ENCODE measurements at regions not wholly inside any gene's neighbourhood (a gene's known extent, or its start where the extent isn't known, plus 50 kb on each side); places are given as distances from the start of the nearest gene placed in this dataset.
A peak's percentile ranks its signal among the peaks of the same experiment; 100 is the strongest.
"Not testable (repeated sequence)": the region's sequence is repeated elsewhere in the genome, so short reads cannot be mapped to it uniquely, and the experiment has no call there.

DNA sequence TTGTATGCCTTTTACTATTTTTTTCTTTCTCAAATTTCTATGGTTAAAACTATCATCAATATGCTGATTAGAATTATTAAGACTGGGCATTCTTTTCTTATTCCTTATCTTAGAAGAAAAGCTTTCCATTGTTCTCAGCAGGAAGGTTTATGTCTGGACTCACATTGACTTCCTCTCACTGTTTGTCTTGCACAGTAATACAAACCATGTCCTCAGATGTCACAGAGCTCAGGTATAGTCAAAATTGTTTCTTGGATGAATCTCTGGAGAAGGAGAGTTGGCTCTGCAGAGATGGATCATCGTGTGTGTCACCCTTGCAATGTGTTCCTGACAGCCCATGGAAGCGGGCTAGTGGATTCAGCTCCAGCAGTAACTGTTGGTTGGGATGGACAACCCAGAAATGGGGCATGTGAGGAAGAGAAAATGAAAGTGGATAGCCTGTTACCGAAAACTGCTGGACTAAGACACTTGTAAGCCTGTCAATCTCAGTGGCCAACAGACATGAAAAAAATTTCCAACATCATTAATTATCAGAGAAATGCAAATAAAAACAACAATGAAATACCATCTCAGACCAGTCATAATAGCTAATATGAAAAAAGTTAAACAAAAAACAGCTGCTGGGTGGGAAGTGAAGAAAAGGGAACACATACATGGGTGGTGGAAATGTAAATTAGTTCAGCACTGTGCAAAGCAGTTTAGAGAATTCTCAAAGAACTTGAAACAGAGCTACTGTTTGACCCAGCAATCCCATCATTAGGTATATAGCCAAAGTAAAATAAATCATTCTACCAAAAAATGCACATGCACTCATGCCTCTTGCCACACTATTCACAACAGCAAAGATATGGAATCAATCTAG lies 967.8 kb downstream of the TMEM121 start:
- peaks cover 14% of the 10 kb centered on the region for H3K4me1 Mint-ChIP-seq
- no peak overlapping the region for H3K27ac Mint-ChIP-seq
- no peaks in the 10 kb centered on the region for H3K27me3 Mint-ChIP-seq
- no peaks in the 10 kb centered on the region for H3K9me3 Mint-ChIP-seq
- peak overlapping the region; percentile 76 for H3K4me3 Mint-ChIP-seq
- H3K36me3 Mint-ChIP-seq, result no peaks in the 10 kb centered on the region

DNA sequence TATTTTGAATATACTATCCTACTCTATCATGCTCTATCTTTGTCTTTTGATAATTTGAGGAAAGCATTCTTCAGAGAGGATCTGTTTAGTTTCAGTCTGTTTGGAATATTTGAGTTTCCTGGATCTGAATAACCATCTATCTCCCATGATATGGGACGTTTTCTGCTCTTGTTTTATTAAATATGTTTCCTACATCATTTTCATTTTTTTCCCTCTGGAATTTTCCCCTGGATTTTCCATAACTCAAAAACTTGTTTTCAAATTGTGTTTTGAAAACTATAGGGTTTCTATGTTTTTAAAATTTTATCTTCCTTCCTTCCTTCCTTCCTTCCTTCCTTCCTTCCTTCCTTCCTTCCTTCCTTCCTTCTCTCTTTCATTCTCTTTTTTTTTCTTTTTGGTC lies 974.2 kb downstream of the TMEM121 start:
- Mint-ChIP-seq H3K4me1 (peaks cover 27% of the 10 kb centered on the region), H3K27me3 (no peaks in the 10 kb centered on the region), H3K9me3 (no peaks in the 10 kb centered on the region), H3K36me3 (no peaks in the 10 kb centered on the region), H3K27ac (no peak overlapping the region), H3K4me3 (no peak overlapping the region)

DNA sequence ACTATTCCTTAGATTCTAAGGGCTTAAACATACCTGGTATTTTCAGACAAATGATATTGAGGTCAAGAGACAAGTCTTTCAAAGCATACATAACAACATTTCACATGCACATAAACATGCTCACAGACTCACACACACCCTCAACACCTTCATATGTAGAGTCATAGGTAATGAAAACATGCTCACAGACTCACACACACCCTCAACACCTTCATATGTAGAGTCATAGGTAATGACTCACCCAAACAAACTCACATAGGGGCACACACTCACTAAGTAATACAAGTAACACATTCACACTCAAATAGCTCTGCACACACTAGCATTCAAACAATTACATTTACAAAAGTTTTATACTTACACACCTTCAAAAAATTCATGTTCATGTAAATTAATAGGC lies 975.5 kb downstream of the TMEM121 start:
- no peaks in the 10 kb centered on the region for H3K36me3 Mint-ChIP-seq
- peaks cover 39% of the 10 kb centered on the region for H3K4me1 Mint-ChIP-seq
- H3K9me3 Mint-ChIP-seq, result no peaks in the 10 kb centered on the region
- H3K27me3 Mint-ChIP-seq, result no peaks in the 10 kb centered on the region
- no peak overlapping the region for H3K27ac Mint-ChIP-seq
- H3K4me3 Mint-ChIP-seq, result no peak overlapping the region

DNA sequence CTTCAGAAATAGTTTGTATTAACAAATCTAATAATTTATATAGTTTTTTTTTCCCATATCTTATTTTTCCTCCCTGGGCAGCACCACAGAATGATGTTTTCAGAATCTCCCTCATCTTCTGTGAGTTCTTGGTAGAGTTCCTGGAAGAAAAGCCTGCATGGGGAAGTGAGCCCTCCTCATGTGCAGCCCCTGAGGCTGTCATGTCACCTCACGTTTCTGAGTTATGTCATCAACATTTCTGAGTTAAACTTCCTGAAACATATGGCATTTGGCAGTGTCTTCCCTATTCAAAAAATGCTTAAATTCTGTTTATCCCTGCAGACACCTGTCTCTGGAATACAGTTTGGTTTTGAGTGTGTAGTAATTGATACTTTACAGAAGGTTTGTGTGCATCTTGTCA lies 979.0 kb downstream of the TMEM121 start:
- peak overlapping the region; percentile 25 for H3K27ac Mint-ChIP-seq
- H3K36me3 Mint-ChIP-seq, result no peaks in the 10 kb centered on the region
- H3K9me3 Mint-ChIP-seq, result no peaks in the 10 kb centered on the region
- peaks cover 74% of the 10 kb centered on the region for H3K4me1 Mint-ChIP-seq
- no peak overlapping the region for H3K4me3 Mint-ChIP-seq
- no peaks in the 10 kb centered on the region for H3K27me3 Mint-ChIP-seq

DNA sequence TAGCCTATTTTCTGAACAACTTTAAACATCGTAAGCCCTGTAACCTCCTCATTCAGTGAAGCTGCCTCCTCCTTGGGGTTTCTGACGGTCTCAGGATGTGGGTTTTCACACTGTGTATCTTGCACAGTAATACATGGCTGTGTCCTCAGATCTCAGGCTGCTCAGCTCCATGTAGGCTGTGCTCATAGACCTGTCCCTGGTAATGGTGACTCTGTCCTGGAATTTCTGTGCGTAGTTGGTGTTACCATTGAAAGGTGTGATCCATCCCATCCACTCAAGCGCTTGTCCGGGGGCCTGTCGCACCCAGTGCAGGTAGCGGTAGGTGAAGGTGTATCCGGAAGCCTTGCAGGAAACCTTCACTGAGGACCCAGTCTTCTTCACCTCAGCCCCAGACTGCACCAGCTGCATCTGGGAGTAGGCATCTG lies 980.5 kb downstream of the TMEM121 start:
- H3K9me3 Mint-ChIP-seq, result no peaks in the 10 kb centered on the region
- H3K36me3 Mint-ChIP-seq, result no peaks in the 10 kb centered on the region
- peak overlapping the region; percentile 44 for H3K27ac Mint-ChIP-seq
- H3K4me1 Mint-ChIP-seq, result peaks cover 82% of the 10 kb centered on the region
- peak overlapping the region; percentile 68 for H3K4me3 Mint-ChIP-seq
- H3K27me3 Mint-ChIP-seq, result no peaks in the 10 kb centered on the region

DNA sequence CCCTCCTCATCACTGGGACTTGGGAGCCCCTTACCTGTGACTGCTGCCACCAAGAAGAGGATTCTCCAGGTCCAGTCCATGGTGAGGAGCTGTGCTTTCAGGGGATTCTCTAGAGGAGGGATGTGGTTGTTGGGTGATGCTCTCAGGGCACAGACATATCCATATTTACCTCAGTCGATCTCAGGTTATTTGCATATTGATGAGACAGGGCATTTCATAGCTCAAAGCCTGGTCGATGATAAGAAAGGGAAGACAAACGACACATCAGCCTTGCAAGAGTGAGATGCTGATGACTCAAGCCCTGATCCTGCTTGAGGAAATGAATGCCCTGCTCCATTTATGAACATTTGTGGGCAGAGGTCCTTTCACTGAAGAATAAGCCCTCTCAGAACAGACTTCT lies 981.0 kb downstream of the TMEM121 start:
- Mint-ChIP-seq H3K27me3 (no peaks in the 10 kb centered on the region), H3K4me1 (peaks cover 82% of the 10 kb centered on the region), H3K9me3 (no peaks in the 10 kb centered on the region), H3K4me3 (peak overlapping the region; percentile 68), H3K36me3 (no peaks in the 10 kb centered on the region), H3K27ac (peak overlapping the region; percentile 44)

DNA sequence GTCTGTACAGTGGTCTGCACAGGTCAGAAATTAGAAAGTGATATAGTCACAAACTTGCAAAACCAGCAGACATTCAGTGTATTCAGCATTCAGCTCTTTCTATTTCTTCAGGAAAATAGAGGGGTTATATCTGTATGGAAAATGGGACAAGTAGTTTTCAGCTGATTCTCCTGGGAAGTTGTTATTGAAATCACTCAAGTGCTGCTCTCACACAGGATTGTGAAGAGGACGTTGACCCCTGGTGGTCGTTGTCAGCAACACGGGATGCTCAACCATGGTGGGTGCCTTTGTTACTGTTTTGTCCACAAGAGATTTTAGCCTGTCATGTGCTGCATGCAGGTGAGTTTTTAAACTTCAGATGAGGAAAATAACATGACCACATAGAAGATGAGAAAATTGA lies 981.8 kb downstream of the TMEM121 start:
- H3K4me1 Mint-ChIP-seq, result peaks cover 89% of the 10 kb centered on the region
- H3K27me3 Mint-ChIP-seq, result no peaks in the 10 kb centered on the region
- H3K27ac Mint-ChIP-seq, result peak overlapping the region; percentile 96
- no peaks in the 10 kb centered on the region for H3K9me3 Mint-ChIP-seq
- peak overlapping the region; percentile 68 for H3K4me3 Mint-ChIP-seq
- no peaks in the 10 kb centered on the region for H3K36me3 Mint-ChIP-seq

DNA sequence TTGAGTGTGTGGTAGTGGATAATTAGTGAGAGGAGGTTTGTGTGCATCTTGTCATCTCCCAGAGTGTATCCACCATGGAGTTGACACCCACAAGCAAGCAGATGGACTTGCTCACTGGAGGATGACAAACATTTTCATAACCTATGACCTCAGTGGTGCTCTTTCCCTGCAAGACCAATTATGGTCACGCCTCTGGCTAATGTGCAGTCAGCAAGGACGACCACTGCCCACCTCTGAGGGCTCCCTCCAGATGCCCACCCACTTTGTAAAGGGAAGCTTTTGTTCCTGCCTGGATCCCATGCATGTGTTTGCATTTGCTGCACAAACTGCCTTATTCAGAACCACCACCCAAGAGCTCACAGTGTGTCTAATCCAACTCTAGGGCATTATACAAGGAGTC lies 982.8 kb downstream of the TMEM121 start:
- Mint-ChIP-seq H3K4me1 (peaks cover 95% of the 10 kb centered on the region), H3K27ac (peak overlapping the region; percentile 60), H3K4me3 (peak overlapping the region; percentile 28), H3K36me3 (no peaks in the 10 kb centered on the region), H3K27me3 (no peaks in the 10 kb centered on the region), H3K9me3 (no peaks in the 10 kb centered on the region)

DNA sequence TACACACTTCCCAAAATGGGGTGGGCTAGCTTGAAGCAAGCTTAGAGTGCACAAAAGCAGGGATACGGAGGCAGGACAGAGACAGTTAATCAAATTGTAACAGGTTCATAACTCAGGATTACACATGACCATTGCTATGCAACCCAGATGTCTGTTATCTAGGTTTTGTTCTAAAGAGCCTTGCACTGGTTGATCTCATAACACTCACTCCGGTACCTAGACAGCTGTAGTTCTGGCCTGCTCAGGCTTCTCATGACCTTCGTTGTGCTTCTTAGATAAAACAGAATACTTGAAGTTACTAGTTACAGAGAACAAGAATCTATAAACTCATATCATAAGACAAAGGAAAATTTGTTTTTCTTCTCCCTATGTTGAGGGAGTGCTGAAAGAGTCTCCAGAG lies 983.4 kb downstream of the TMEM121 start:
- Mint-ChIP-seq H3K27me3 (no peaks in the 10 kb centered on the region), H3K4me1 (peaks cover 93% of the 10 kb centered on the region), H3K9me3 (no peaks in the 10 kb centered on the region), H3K4me3 (no peak overlapping the region), H3K36me3 (no peaks in the 10 kb centered on the region), H3K27ac (peak overlapping the region; percentile 60)

DNA sequence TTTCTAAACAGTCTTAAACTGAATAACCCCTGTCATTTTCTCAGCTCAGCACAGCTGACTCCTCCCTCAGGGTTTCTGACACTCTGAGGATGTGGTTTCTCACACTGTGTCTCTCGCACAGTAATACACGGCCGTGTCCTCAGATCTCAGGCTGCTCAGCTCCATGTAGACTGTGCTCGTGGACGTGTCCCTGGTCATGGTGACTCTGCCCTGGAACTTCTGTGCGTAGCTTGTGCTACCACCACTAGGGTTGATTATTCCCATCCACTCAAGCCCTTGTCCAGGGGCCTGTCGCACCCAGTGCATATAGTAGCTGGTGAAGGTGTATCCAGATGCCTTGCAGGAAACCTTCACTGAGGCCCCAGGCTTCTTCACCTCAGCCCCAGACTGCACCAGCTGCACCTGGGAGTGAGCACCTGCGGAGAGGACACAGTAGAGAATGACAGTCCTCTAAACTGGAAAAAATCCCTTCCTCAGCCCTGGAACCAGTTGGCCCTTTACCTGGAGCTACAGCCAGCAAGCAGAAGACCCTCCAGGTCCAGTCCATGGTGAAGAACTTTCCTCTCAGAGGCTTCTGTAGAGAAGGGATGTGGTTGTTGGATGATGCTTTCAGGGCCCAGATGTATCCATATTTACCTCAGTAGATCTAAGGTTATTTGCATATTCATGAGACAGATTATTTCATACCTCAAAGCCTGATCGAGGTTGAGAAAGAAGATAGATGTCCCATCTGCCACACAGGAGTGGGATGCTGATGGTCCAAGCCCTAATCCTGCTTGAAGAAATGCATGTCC lies 984.8 kb downstream of the TMEM121 start:
- Mint-ChIP-seq H3K9me3 (no peaks in the 10 kb centered on the region), H3K27me3 (no peaks in the 10 kb centered on the region), H3K4me1 (peaks cover 80% of the 10 kb centered on the region), H3K4me3 (peak overlapping the region; percentile 41), H3K36me3 (no peaks in the 10 kb centered on the region), H3K27ac (peak overlapping the region; percentile 71)

DNA sequence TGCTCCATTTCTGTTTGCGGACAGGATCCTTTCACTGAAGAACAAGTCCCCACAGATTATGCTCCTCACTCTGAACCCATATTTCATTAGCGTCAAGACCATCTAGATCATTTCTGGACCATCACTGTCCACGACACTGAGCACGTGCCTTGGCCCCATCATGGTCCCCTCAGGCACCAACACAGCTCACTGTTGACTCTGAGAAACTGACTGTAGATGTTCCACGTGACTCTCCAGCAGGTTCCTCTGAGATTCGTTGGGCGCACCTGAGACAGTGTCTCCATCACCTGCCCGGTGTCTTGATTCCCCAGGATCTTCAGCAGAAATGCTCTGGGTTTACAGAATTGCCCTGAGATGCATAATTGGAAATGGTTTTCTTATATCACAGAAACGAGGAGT lies 985.4 kb downstream of the TMEM121 start:
- Mint-ChIP-seq H3K36me3 (no peaks in the 10 kb centered on the region), H3K27ac (peak overlapping the region; percentile 71), H3K4me1 (peaks cover 74% of the 10 kb centered on the region), H3K9me3 (no peaks in the 10 kb centered on the region), H3K27me3 (no peaks in the 10 kb centered on the region), H3K4me3 (no peak overlapping the region)

DNA sequence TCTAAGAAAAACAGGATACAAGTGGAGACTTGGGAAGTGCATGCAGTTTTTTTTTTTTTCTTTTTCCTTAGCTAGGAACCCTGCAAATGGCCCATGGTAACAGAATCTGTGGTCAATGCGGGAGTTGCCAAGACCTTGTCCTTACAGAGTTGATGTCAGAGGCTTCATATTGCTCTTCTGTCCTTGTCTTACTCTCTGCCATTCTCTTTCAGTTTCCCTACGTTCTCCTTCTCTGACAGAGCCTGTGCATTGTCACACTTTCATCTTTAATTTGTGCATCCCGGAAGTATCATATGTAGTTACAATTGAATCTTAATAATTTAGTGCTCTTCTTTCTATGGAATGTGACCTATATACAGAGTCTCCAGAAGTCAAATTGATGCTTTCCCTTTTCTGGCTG lies 986.9 kb downstream of the TMEM121 start:
- Mint-ChIP-seq H3K36me3 (no peaks in the 10 kb centered on the region), H3K4me3 (peak overlapping the region; percentile 4), H3K27ac (peak overlapping the region; percentile 61), H3K9me3 (no peaks in the 10 kb centered on the region), H3K27me3 (no peaks in the 10 kb centered on the region), H3K4me1 (peaks cover 68% of the 10 kb centered on the region)

DNA sequence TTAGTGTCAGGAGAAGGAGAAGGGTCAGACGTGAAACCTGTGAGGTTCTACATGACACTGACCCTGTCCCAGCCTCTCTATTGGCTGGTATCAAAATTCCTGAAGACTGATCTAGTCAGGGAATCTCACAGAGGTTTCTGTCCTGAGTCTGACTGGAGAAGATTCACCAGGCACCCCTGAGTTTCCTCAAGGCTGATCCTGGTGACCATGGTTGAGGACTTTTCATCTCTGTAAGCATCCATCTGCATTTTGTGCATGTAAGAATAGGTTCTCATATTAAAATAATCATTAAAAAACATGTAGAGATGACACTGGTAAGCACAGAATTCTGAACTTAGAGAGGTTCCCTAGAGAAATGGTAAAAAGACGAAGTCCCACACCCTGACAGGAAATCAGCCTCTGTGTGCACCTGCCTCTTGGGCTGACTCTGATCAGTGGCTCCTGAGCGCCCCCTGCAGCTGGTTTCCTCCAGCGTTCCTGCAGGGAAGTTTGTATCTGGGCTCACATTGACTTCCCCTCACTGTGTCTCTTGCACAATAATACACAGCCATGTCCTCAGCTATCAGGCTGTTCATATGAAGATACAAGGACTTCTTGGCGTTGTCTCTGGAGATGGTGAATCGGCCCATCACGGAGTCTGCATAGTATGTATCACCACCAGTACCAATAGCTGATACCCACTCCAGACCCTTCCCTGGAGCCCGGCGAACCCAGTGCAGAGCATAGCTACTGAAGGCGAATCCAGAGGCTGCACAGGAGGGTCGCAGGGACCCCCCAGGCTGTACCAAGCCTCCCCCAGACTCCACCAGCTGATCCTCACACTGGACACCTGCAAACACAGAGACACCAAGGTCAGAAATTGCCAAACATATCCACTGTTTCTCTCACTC lies 991.9 kb downstream of the TMEM121 start:
- Mint-ChIP-seq H3K36me3 (no peaks in the 10 kb centered on the region), H3K9me3 (no peaks in the 10 kb centered on the region), H3K4me1 (peaks cover 20% of the 10 kb centered on the region), H3K4me3 (no peak overlapping the region), H3K27me3 (peaks cover 8% of the 10 kb centered on the region), H3K27ac (no peak overlapping the region)

DNA sequence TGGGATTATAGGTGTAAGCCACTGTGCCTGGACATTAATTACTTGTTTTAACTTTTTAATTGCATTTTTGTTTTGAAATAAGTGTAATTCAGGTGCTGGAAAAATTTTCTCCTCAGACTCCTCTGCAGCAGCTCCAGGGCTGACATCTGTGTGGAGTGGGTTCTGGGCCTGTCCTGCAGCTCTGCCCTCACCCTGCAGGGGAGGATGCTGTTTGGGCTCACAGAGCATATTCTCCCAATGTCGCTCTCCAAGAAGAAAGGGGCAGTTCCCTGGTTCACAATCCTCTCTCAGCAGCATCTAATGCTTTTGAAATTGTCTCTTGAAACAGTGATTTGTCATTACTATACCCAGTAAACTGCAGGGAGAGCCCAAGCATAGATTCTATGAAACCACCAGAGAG lies 995.7 kb downstream of the TMEM121 start:
- H3K36me3 Mint-ChIP-seq, H3K4me3 Mint-ChIP-seq, H3K27ac Mint-ChIP-seq, H3K9me3 Mint-ChIP-seq: not testable (repeated sequence)
- H3K4me1 Mint-ChIP-seq, result peaks cover 11% of the 10 kb centered on the region
- peaks cover 13% of the 10 kb centered on the region for H3K27me3 Mint-ChIP-seq

DNA sequence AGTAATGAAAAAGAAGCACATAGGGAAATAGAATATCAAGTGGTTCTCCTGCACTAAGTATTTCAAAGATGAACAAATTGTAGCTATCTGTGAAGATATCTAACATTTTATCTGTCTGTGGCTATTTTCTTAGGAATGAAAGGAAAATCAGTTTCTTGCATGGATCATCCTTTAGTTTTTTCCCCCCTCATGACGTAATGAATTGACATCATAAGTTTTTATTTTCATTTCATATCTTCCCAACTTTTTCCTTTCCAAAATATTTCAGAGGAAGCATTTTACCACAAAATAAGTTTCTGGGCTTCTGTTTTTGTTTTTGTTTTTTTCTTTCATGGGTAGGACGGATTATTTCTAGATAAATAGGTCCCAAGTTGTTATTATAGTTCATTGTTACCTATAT lies 996.6 kb downstream of the TMEM121 start:
- Mint-ChIP-seq H3K4me1 (peaks cover 4% of the 10 kb centered on the region), H3K4me3 (no peak overlapping the region), H3K27me3 (peaks cover 13% of the 10 kb centered on the region), H3K27ac (no peak overlapping the region), H3K9me3 (no peaks in the 10 kb centered on the region), H3K36me3 (no peaks in the 10 kb centered on the region)

All from activated naive CD4-positive, alpha-beta T cell treated with anti-CD3 and anti-CD28 coated beads, Interleukin-2, amount 50 U/mL, for 24 hours (primary cell).